HG03432 (cell line): ENCODE measurements at regions not wholly inside any gene's neighbourhood (a gene's known extent, or its start where the extent isn't known, plus 50 kb on each side); places are given as distances from the start of the nearest gene placed in this dataset.
"Not testable (repeated sequence)": the region's sequence is repeated elsewhere in the genome, so short reads cannot be mapped to it uniquely, and the experiment has no call there.

Source experiments
- ATAC-seq: cut with Tn5 transposase; IDR thresholded peaks from one replicate; pipeline ENCODE4 v1.9.1; 2021; ENCODE audit warnings: mild to moderate bottlenecking, moderate library complexity; ENCODE audit not compliant: unreplicated experiment

DNA sequence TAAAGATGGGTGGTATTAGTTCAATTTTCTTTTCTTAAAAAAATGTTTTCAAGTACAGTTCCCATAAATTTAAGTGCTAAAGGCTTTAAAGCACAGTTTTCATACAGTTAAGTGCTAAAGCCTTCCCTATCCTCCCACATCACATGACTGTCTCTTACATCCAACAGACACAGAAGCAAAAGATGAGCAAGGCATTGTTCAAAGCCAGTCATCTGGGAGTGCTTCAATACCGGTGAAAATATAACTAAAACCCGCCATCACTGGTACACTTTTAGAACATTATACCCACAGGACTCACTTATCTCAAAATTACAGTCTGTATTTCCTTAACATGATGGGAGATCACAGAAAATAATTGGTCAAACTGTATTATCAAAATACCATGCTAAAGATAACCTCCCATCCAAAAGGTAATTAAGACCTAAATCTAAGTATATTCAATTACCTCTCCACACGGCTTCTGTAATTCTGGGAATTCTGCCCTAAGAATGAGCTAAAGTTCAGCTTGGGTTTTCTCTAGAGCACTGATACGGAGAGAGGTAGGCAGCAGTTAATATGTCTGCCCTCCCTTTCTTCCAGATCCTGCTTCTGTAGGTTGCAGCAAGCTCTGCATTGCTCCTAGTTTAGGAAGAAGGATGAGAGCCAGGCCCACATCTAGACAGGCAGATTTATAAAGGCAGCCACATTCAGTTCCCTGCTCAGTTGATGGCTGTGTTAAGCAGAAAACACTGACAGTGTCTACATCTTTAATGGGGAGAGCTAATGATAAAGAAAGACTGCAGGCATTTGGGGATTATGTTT, 474.8 kb upstream of the PFKP start:
- no peak for ATAC-seq

DNA sequence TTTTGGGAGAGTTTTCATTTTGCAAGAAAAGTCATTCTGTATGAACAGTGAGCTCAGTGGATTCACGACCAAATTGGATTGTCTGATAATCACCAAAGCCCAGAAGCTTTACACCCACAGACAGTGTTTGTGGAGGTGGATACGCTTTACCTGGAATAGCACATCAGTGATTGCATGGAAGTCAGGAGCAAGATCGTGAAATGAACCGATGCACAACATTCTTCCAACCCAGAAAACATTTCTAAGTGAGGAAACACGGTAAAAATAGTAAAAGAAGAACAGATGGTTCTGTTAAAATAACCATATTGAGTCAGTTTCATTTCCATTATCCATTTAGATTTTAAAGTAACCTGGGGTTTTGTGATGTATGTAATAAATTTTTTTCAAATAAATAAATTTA, 478.2 kb upstream of the PFKP start:
- no peak for ATAC-seq

GRCh38 chr10:2584385-2584784, 483.0 kb upstream of the PFKP start:
- ATAC-seq = no peak

DNA sequence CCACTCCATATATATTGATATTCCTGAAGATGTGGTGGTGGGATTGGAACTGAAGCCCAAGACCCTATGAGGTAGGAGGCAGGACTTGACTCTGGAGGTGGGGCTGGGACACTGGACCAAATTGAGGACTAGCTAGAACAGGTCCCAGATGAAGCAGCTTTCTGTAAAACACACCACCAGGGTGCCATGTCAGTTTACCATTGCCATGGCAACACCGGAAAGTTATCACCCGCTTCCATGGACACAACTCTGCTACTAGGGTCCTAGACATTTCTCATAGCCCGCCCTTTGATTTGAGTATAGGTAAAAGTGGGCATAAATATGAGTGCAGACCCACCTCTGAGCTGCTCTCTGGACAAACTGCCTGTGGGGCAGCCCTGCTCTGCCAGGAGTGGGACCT, 490.5 kb upstream of the PFKP start:
- ATAC-seq = no peak

DNA sequence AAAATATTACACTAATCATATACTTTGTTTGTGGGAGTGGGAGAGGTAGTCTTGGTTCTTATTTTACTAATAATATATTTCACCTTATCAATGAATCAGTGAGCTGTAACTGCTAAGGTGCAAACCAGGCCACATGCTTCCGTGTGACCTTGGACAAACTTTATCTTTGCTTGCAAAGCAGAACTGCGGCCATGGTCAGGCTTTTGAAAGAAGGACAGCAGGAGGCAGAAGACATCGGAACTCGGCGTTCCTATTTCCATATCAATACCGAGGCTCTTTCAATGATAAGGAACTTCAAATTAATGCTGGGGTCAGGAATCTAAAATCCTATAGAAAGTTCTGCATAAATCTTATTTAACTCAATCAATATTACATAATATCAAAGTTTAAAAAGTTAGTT, 491.9 kb upstream of the PFKP start:
- no peak for ATAC-seq

DNA sequence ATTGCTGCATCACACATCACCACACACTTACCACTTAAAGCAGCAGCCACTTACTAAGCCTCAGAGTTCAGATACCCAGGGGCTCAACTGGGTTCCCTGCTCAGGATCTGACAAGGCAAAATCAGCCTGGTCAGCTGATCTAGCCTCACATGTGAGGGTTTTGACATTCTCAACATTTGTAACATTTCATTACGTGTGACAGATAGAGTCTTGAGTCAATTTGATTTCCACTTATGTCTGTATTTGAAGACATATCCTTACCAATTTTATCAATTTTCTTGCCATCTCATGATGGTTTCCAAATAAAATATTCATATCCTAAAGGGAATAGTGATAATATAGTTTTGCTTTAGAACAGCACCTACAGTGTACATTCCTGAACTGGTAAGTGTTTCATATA, 494.7 kb upstream of the PFKP start:
- no peak for ATAC-seq

DNA sequence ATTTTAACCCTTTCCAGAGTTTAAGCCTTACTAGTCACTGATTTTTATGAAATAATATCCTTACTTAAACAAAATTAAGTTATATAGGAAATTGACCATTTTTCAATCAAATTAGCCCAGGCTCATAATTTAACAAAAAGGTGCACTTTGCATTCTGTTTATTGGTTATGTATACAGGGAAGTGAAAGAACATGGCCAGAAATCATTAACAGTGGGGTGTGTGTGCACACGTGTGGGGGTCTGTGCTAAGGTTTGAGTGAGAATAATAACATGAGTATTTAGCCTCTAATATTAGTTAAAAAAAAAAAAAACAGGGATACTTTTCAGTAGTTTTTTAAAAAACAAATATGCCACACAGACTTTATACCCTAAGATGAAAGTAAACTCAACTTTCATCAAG, 510.5 kb upstream of the PFKP start:
- no peak for ATAC-seq

- ATAC-seq = no peak
Measured at GRCh38 chr10:2548071-2548470, 519.3 kb upstream of the PFKP start.

DNA sequence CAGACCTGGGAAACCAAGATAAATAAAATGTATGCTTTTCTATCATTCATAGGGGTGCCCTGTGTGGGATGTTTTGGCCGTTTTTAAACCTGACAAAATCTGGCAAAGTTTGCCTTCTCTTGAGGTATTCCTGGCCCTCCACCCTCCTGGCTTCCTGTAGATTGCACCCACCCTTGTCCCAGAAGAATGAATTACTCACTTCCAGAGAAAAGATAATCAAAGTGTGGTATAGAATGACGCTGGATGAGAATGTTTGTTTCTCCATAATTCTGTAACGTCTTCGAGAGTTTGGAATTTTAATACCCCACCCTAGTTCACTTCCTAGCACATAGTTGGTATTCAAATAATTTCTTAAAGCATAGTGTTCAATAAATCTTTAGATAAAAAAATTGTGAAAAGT, 519.7 kb upstream of the PFKP start:
- ATAC-seq = no peak

GRCh38 chr10:2546894-2547293, 520.5 kb upstream of the PFKP start:
- not testable (repeated sequence) for ATAC-seq

- ATAC-seq = no peak
Measured at GRCh38 chr10:2543974-2544373, 523.4 kb upstream of the PFKP start.

GRCh38 chr10:2543142-2543886, 524.0 kb upstream of the PFKP start:
- ATAC-seq = no peak

- no peak for ATAC-seq
Measured at GRCh38 chr10:2541176-2541575, 526.2 kb upstream of the PFKP start.

GRCh38 chr10:2529945-2530344, 537.4 kb upstream of the PFKP start:
- no peak for ATAC-seq

DNA sequence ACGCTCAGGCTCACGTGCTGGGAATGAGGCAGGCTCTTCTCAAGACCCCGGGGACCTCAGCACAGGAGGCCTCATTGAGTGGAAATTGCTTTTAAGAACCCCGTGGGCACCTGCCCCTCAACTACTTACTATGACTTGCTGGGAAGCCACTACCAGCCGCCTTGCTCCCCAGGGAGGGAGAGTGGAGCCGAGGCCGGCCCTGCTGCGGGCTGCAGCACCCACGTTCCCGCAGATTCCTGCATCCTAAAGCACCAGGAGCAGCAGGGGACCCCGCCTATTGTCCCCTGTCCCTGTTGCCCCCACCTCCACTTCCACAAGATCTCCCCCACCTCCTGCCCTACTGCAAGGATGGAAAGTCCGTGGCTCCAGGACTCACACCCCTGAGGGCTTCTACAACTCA, 541.6 kb upstream of the PFKP start:
- ATAC-seq = no peak

DNA sequence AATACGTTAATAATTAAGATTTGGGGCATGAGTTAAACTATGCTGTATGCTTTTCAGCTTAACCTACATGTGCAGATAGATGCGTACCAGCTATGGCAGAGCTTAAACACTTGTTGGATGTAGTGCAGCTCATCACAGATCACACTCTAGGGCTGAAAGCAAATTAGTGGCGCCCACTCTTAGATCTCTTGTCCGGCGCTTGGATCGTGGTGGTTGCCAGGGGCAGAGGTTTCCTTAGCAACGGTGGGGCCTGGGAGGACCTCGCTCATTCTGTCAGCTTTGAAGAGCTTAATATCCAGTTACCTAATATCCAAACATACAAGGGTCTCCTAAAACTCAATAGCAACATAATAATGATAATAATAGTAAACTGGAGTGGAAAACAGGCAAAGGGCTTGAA, 548.2 kb upstream of the PFKP start:
- ATAC-seq = no peak

DNA sequence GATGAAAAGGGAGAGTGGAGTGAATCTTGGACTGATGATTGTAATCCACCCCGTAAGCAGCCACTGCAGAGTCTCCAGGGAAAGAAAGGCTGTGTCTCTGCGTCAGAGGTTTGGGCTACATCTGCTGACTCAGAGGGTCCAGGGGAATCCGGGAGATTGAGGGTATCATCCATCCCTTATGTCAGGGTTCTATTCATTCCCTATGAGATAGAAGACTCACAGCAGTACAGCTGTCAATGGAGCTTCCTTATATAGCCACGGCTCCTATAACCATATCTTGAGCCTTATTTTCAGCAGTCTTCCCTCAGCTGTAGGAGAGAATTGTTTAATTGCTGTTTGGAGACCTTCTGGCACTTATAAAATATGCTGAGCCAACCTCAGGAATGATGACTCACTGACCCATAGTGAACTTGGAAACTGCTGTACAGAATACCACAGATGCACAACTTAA, 558.2 kb upstream of the PFKP start:
- no peak for ATAC-seq

GRCh38 chr10:2501366-2501940, 565.9 kb upstream of the PFKP start:
- ATAC-seq = not testable (repeated sequence)

GRCh38 chr10:2494399-2494798, 572.9 kb upstream of the PFKP start:
- ATAC-seq = no peak

DNA sequence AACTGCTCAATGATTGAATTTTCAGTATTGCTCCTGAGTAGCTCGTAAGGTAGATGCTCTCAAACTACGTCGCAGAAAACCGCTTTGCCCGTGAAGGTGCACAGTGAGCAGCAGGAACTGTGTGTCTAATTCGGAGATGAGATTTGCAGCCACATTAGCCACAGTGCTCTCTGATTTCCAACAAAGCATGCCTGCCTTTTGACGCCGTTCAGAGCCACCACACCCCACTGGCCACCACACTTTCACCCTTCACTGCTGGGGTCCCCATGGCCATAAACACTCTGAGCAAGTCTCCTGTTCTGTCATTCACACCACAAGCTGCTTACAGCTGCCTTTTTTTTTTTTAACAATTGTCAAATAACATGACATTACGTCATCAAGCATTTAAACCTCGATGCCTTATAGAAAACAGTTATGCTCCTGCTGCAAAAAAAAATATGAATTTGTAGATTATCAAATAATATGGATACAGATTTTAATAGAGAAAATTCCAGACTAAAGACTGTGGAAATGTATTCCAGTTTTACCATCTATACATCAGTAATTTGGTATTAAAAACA, 578.8 kb upstream of the PFKP start:
- ATAC-seq = no peak

DNA sequence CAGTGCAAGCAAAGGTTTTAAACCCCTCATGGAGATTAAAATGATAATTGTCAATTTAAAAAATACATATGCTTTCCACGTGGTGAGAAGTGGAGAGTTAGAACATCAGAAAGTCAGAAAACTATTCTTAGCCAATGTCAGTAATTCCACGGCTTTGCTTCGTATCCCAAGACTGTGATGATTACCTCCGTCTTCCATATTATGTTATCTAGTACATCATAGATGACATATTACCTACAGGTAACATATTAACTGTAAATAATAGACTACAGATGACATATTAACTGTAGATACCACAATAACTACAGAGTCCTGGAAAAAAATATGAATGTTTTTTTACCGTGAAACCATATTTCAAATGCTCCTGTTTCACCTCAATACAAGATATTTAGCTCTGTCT, 579.4 kb upstream of the PFKP start:
- no peak for ATAC-seq

GRCh38 chr10:2478656-2479055, 588.7 kb upstream of the PFKP start:
- no peak for ATAC-seq
